Left lobe of liver (tissue), 2 donors: ENCODE measurements at regions not wholly inside any gene's neighbourhood (a gene's known extent, or its start where the extent isn't known, plus 50 kb on each side); places are given as distances from the start of the nearest gene placed in this dataset.

ENCODE experiments used
- ATAC-seq: fragments of 200-7000 bp; cut with Tn5 transposase; one replicate; pipeline ENCODE4 v1.9.1; 2020; ENCODE audit warnings: mild to moderate bottlenecking, moderate library complexity
- DNase-seq: peaks from one replicate; pipeline ENCODE4 v3.0.0-alpha.2; 2020; ENCODE audit warnings: low spot score
- donor health status: DM: no; HTN: no; CAD: no; lungs with moderate emphysema.
- donor health status: DM: no; HTN: yes; CAD: no.

DNA sequence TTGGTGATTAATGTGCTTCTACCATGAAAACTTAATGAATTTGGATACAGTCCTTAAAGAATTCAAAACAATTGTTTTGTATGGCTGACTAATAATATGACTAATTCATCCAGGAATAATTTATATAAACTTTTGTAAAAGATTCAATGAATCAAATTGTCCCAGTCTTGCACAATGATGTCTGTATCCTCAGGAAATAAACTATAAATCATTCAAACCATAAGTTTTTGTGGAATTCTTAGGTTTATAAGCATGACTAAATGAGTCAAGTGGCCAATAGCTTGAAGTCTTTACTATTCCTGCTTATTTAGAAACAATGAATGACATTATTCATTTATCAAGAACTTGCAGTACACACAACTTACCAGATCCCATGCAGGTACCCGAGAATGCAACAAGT is 935.0 kb upstream of the INTU start:
- DNase-seq, result no peak
- ATAC-seq, result no peak

DNA sequence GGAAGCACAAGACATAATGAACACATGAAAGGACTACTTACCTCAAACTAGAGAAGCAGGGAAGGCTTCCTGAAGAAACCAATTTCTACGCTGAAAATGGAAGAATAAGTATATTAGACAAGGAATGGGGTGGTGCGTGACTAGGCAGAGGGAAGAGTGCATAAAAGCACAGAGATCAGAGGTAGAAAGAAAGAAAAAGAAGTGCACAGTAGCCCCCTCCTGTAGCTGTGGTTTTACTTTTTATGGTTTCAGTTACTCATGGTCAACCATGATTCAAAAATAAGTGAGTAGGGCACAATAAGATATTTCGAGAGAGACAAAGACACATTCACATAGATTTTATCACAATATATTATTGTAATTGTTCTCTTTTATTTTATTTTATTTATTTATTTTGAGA is 934.5 kb upstream of the INTU start:
- ATAC-seq (no peak), DNase-seq (no peak)

DNA sequence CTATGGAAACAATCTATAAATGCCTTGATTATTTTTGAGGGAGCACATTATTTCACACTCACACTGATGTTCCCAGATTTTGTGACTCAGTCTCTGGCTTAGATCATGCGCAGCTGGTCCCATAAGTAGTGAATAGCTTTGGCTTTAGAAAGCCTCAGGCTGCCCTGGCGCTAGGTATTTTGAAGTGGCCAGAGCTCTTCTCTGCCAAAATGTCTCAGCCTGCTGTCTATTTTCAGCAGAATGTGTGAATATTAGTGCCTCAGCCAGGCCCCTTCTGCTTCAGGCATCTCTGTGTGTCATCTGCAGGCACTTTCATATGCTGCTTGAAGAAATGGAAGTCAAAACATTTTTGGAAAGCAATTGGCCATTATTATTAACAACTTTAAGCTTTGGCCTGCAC is 931.0 kb upstream of the INTU start:
- DNase-seq, result no peak
- no peak for ATAC-seq

DNA sequence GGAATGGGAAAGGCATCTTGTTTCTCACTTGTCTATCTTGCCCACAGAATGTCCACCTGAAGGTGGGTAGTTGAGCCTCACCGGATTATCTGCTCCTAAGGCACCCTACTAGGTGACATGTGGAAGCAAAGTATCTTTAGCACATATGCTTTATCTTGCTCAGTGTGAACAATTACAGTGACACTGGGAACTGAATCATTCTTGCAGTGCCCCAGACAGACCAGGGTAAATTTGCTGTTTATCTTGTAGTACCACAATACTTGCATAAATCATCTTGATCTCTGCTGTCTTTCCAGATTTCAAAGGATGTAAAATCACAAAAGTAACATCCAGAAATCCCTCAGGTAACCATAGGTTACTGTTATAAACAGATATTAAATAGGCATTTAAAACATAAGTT is 930.0 kb upstream of the INTU start:
- ATAC-seq (no peak), DNase-seq (no peak)

DNA sequence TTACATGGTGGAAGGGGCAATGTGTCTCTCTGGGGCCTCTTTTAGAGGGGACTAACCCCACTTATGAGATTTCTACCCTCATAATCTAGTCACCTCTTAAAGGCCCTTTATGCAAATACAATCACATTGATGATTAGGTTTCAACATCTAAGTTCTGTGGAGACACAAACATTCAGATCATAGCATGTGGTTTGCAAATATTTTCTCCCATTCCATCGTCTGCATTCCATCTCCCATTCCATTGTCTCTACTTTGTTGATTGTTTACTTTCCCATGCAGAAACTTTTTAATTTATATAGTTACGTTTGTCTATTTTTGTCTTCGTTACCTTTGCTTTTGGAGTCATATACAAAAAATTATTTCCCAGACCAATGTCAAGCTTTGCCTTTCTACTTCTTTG is 927.5 kb upstream of the INTU start:
- no peak for DNase-seq
- ATAC-seq, result no peak

DNA sequence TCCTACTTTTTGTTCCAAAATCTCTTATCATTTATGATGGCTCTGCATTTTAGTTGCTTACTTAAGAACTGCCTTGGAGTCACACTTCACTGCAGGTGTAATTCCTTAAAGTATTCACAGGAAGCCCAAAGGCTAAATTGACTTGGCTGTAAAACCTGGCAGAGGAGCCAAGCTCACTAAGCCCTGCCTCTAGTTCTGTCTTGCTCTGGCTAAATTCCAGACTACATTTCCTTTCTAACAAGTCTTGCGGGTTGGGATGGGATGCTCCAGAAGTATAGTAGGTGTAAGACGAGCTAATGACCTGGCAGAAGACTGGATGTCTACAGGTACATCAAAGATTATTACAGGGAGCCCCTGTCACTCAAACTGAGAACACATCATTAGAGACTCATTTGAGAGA is 924.0 kb upstream of the INTU start:
- no peak for ATAC-seq
- DNase-seq, result no peak

DNA sequence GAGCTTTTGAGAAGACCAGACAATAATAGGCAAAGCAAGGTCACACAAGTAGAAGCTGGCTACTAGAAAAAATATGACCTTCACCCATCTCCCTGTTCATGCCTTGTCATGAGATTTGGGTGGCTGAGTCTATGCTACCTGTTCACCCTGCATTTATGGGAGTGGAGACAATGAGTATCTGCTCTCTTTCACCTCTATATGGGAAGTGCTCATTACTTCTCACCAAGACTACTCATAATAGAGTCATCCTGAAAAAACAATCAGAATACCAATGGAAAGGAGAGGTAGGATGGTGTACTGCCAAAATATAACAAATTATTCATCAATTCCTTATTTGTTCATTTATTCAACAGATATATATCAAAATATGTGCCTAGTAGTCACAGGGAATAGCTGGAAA is 921.8 kb upstream of the INTU start:
- no peak for ATAC-seq
- no peak for DNase-seq

DNA sequence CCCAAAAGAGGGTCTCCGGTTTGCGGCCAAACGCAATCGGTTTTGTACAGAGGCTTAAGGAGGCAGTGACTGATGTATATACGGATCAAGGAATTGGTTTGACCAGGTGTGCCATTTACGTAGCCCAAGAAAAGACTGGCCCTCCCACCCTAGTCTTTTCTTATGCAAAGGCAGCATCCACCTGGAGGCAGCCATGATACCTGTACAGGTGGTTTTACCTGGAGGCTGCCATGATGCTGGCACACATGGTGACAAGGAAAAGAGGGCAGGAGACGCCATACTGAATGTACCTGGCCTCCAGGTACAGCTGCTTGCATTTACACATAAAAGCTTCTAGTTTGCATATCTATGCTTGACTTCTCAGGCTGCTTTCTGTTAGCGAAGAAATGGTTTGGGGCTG is 917.7 kb upstream of the INTU start:
- ATAC-seq, result no peak
- no peak for DNase-seq

DNA sequence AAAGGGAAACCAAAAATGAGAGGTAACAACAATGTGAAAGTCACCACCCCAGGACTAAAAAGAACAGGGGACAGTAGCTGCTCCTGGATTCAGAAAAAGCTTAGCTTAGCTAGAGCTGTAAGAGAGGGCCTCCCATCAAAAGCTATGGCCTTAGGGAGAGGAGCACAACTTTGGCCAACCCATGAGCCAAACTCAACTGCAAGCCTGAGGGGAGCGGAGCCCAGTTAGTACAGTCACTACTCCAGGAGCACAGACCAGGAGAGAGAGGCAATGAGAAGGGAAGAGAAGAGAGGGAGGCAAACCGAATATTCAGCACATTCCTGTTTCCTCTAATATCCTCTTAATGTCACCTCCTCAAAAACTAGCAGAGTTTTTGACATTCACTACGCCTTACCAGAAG is 917.1 kb upstream of the INTU start:
- no peak for DNase-seq

DNA sequence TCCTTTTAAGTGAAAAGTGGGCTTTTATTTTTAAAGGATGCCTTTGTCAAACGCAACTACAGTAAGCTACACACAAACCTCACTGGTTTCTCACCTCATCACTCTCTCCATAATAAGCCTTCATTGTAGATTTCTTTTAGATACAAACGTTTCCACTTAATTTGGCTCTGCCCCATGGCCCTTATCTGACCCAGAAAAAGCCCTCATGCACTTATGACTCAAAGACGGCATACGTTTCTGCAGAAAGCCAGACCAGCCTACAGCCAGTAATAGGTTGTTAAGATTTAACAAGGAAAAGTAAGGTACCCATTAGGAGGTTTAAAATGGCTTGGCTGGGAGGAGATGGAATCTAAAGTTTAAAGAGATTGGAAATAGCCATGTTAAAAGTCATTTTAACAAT is 914.6 kb upstream of the INTU start:
- ATAC-seq (no peak), DNase-seq (no peak)

More for the DNA sequence above, 917.1 kb upstream of the INTU start:
- no peak for ATAC-seq

DNA sequence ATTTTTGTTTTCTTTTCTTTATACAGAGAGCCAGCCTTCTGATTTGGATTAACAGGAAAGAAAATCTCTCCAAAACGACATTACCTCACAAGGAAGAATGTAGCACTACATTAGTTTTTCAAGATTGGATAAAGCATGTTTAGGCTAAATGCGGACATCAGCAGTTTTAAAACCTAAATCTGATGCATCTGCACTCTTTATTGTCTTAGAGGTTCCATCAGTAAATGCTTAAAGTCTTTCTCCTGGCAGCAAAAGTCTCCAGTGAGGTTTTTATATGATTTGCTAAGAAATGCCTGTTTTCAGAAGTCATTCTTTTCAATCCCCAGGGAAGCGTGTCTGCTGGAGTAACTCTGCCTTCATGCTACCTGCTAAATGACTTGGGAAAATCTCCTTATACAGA is 912.9 kb upstream of the INTU start:
- ATAC-seq (no peak), DNase-seq (no peak)

DNA sequence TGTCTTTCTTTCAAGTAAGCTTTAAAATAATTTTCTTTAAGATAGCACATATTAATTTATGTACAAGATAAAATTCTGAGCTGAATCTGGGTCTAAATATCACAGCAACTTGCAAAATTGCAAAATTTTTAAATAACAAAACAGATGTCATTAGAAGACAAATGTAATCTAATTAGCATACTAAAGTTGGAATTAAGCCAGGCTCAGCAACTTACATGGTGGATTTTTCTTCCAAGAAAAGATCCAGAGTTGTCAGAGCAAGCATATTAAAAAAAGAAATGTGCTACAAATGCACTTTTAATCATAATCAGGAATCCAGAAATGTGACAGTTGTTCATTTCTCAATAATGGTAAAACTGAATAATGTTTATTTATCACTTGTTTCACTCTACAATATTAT is 906.9 kb upstream of the INTU start:
- no peak for ATAC-seq
- no peak for DNase-seq

DNA sequence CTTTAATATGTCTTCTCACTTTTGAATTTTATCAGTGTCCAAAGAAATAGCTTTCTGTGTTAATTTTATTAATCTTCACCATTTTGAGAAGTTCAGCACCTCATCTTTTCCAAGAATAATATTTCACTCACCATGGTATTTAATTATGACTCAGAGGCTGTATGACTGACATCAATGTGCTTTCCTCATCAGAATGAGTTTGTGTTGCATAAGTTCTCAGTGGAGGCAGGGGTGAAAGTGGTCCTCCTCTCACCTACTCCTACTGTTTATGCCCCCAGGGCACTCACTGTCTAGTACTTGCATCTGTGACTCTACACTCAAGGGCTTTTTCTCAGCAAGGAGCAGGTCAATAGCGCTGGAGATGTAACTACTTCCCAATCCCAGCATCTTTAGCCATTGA is 905.3 kb upstream of the INTU start:
- DNase-seq (no peak), ATAC-seq (no peak)

DNA sequence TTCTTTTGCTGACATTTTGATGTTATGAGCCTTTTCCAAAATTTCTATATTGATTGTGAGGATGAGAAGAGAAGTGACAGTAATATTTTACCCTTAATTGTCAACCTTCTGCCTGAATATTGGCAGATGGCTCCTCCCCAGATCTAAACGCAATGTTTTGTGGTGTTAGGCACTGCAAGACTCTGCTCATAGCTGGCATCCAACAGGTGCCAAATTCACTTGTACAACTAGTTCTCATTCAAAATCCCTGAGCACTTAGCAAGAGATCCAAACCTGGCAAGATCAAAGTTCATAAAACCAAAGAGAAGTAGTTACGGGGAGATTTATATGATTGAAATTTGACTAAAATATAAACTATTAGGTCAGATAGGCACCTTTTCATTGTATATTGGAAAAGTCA is 901.7 kb upstream of the INTU start:
- no peak for ATAC-seq
- no peak for DNase-seq

DNA sequence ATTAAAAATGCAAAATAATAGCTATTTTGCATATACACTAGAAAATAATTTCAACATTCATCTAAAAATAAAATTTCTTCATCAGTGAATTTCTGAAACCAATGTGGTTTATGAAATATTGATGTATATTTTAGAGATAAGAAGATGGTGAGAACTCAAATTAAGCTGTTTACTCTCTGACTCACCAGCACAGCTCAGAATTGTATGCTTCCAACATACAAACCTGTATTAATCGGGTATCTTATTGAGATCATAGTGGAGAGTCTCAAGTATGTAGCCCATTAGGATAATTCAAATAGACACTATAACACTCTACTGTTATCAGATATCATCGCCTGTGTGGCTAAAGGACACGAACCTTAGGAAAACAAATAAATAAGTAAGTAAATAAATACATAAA is 899.5 kb upstream of the INTU start:
- DNase-seq (no peak), ATAC-seq (no peak)

DNA sequence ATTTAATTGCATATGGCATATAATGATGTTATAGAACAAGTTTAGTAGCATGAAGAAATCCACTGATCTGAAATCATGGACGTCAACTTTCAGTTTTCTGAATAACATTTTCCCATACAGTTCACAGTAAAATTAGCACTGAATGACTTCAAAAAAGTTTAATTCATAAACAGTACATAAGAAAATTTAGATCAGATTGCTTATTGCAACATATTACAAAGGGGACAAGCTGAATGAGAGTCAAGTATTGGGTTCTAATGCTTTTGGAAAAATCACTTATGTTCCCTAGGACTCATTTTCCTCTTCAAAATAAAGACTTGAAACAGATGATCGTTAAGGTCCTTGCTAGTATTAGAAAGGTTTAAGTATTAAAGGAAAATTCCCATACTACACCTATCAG is 898.3 kb upstream of the INTU start:
- ATAC-seq, result no peak
- DNase-seq, result no peak

DNA sequence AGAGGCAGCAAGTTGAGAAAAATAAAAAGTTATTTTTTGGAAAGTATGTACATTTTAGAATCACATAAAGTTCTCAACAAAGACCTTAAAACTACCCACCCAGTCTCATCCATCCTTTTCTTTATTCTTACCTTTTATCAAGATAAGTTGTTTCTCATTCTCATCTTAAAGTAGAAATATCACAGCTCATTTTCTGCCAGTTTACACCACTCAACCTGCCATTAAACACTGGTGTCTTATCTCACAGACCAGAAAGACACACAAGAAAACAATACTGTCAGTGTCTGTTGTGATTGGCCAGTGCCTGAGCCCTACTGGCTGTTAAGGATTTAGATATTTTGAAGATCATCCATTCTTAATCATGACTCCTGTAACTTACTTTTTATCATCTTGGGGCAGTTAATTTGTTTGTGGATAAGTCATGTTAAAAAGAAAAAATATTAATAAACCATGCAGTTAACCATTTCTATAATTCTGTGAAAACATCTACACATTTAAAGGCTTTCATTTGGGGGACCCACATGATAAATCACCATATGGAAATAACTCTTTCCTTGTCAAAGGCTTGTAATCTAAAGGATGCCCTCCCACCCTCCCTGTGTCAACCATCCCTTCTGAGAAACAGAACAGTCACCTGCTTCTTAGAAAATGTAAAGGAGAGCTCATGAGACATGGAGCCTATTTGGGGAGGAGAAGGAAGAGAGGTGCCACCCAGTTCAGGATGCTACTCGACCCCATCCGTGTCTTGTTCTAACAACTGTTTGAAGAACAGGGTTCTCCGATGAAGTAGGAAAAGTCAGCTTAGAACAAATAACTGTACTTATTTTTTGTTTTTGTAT is 897.2 kb upstream of the INTU start:
- DNase-seq (no peak), ATAC-seq (no peak)

DNA sequence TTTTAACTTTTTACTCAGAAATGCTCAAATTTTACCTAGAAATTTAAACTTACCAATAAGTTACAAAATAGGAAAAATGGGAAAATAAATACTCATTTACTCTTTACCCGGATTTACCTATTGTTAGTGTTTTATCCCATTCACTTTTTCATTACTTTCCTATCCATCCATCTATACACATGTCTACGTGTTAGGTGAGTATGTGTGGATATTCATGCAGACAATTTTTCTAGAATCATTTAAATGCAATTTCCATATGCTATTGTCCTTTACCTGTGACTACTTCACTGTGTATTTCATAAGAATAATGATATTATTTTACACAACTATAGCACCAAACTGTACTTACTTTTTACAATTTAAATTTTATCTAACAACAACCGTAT is 896.6 kb upstream of the INTU start:
- ATAC-seq (no peak), DNase-seq (no peak)

DNA sequence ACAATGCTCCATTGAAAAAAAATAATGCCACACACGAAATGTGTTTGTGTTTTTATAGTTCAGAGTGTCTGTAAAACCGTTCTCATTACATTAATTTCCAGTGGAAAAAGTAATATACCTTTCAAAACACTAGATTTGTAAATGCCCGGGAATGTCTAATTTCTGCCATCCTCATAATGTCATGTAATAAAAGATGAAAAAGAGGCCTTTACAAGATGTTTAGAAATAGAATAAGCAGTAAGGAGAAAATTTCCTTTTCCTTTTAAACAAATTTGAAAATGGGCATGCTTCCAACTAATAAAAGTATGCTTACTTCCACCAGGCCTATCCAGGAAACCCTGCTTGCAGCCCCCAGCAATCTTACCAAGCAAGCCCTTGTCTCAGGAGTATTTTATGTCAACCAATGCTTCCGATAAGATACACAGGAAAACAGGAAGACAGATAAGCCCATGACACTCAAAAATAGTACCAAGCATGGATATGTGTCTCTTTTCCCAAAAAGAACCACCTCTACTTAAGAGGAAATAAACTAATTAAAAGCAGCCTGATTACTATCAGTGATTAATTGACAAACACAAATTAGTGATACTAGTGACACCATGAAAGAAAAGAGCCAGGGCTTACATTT is 894.7 kb upstream of the INTU start:
- DNase-seq (no peak), ATAC-seq (no peak)

DNA sequence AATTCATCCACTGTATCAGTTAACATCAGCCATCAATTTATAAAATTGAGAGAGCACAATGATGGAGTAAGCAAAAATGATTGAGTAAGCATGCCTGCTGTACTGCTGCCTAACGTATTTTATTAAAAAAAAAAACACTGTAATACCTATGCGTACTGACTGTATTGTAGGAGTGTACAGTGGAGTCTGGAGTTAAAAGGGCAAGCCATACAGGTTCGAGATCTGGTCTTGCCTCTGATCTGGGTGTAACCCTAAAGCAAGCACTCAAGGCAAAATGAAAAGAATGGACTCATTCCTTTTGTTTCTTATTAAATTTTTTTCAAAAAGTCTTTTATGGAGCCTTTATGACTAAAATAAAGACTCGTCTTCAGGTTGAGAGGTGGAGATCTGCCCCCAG is 894.2 kb upstream of the INTU start:
- DNase-seq (no peak), ATAC-seq (no peak)

DNA sequence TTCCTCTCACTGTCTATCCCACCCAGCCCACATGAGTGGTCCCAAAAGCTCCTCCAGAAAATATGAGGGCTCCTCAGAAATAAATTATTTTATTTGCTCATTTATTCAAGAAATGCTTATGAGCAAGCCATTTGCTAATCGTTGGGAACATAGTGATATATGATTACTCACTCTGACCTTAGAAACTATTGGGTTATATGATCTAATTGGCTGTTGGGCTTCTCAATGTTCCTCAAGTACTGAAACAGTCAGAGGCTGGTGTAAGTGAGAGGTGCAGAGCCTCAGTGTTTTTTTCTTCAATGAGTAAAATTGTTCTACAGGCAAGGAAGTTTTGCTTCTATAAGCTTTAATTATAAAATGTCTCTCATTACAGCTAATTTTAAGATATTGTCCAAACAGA is 893.8 kb upstream of the INTU start:
- ATAC-seq, result no peak
- no peak for DNase-seq

DNA sequence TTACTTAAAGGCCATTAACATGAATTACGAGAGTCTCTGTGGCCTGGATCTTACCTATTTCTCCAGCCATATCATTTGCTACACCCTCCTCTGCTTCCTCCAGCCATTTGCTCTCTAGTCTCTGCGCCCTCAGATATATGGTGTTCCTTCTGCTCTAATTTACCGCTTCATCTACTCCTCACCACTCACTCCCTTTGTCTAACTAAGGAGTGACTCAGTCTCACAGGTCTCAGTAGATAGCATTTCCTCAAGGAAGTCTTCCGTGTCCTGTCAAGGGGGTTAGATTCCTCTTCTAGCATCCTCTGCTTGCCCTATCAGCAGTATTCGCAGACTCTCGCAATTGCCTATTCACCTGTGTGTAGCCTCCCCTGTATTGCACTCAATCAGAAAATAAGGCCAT is 892.1 kb upstream of the INTU start:
- no peak for ATAC-seq

DNA sequence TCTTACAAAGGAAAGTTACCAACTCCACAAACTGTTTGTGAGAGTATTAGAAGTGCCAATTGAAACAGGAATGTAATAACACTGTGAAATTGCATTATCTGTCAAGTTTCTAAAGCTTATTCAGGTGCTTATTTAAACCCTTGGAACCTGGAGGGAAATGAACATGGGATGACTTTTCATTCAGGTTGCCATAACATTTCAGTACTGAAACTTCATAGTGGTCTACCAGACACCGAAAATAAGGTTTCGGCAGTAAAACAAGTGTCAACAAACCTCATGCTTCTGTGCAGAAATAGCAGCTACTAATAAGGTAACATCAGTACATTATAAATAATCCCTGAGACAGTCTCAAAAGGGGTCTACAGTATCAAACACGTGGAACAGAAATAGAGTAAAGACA is 890.7 kb upstream of the INTU start:
- no peak for ATAC-seq
- no peak for DNase-seq

More for the DNA sequence above, 892.1 kb upstream of the INTU start:
- no peak for DNase-seq
